ENCODE measurements at regions not wholly inside any gene's neighbourhood (a gene's known extent, or its start where the extent isn't known, plus 50 kb on each side); places are given as distances from the start of the nearest gene placed in this dataset.

DNA sequence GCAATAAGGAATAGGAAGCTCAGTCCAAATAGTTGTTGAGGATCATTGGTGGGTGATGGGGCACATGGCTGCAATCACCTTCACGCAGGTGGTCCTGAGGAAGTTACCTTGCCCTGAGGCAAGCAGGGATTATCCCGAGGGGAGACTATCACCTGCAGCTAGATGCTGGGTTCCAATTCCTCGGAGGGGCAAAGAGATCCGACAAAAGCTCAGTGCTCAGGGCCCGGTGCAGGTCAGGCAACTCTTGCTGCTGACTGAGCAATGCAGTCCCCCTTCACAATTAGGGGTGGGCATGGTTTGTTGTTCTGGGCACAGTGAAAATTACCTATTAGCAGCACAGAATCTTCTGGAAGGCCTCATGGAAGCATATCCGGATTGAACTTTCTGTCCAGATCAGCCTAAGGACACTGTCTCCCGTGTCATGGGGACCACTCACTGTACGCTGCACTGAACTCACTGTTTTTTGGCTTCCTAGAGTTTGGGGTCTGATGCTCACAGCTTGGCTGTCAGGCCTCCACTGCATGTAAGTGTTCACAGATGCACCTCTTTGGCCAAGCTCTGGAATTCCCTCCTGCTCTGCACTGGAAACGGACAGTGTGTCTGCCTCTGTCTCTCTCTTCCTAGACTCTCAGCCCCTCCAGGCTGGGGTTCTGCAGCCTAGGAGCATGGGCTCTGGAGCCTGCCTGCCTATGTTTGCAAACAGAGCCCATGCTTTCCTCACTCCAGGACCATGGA is 372.7 kb downstream of the ZNF536 start:
- TF ChIP-seq POLR2A (IDR thresholded peaks at IDR 0.05) = no peak
- no peak for TF ChIP-seq CTCF (IDR thresholded peaks at IDR 0.05)
